IMR-90 (cell line): ENCODE measurements at regions not wholly inside any gene's neighbourhood (a gene's known extent, or its start where the extent isn't known, plus 50 kb on each side); places are given as distances from the start of the nearest gene placed in this dataset.

Source experiments
- ATAC-seq: fragments of 200-7000 bp; cut with Tn5 transposase; 2 replicates; pipeline ENCODE4 v1.9.1; 2020; ENCODE audit warnings: low read depth, mild to moderate bottlenecking, moderate library complexity
- BruUV-seq: library from RNA; stranded (reverse); fragments of 400-500 nt; replicated peaks from 2 replicates; lab custom pipeline; 2021; lab: Mats Ljungman, UMichigan
- CTCF ChIA-PET: fragments of 300-600 bp; formaldehyde crosslinking; extraction: SDS; loops from one replicate; lab custom pipeline; 2021; ENCODE audit warnings: antibody characterized with exemption; lab: Yijun Ruan, JAX
- POLR2A ChIA-PET: fragments of 300-600 bp; sonication (Branson Sonifier 250); formaldehyde crosslinking; loops from one replicate; lab custom pipeline; 2022; ENCODE audit warnings: antibody characterized with exemption; ENCODE audit not compliant: unreplicated experiment; lab: Charles Lee
- DNase-seq: peaks from one replicate; pipeline ENCODE4 v3.0.0; 2013
- H2AFZ ChIP-seq: replicated peaks from 2 replicates; pipeline ENCODE3; 2013; ENCODE audit warnings: low read length, mild to moderate bottlenecking; ENCODE audit not compliant: poor library complexity
- H2AK5ac ChIP-seq: 2 replicates; pipeline ENCODE4 v1.6.1; 2013; ENCODE audit warnings: low read depth, low read length, inconsistent platforms
- H2AK9ac ChIP-seq: replicated peaks from 2 replicates; pipeline ENCODE3; 2013; ENCODE audit warnings: mild to moderate bottlenecking, low read depth, low read length, moderate library complexity; ENCODE audit not compliant: poor library complexity
- H2BK120ac ChIP-seq: 2 replicates; pipeline ENCODE4 v1.6.1; 2013; ENCODE audit warnings: low read depth, low read length, inconsistent platforms
- H2BK15ac ChIP-seq: 3 replicates; pipeline ENCODE4 v1.6.1; 2013; ENCODE audit warnings: low read depth, low read length, inconsistent platforms
- H2BK20ac ChIP-seq: 2 replicates; pipeline ENCODE4 v1.6.1; 2013; ENCODE audit warnings: low read depth, mild to moderate bottlenecking, inconsistent platforms, low read length, moderate library complexity
- H2BK5ac ChIP-seq: 2 replicates; pipeline ENCODE4 v1.6.1; 2013; ENCODE audit warnings: mild to moderate bottlenecking, low read depth, low read length, inconsistent platforms; ENCODE audit not compliant: poor library complexity, severe bottlenecking
- H3K14ac ChIP-seq: replicated peaks from 2 replicates; pipeline ENCODE4 v1.6.1; 2013; ENCODE audit warnings: low read depth, low read length, inconsistent platforms
- H3K18ac ChIP-seq: 2 replicates; pipeline ENCODE4 v1.6.1; 2013; ENCODE audit warnings: low read depth, low read length, control low read depth
- H3K23ac ChIP-seq: 2 replicates; pipeline ENCODE4 v1.6.1; 2013; ENCODE audit warnings: low read depth, low read length, inconsistent platforms
- H3K27ac ChIP-seq: 2 replicates; pipeline ENCODE4 v1.5.1; 2013; ENCODE audit warnings: mild to moderate bottlenecking, control low read depth, low read length; ENCODE audit not compliant: insufficient read depth
- H3K27me3 ChIP-seq: 2 replicates; pipeline ENCODE4 v1.6.1; 2013; ENCODE audit warnings: low read length; ENCODE audit not compliant: control insufficient read depth, insufficient read depth
- H3K36me3 ChIP-seq: 2 replicates; pipeline ENCODE4 v1.6.1; 2013; ENCODE audit warnings: low read length, mixed read lengths; ENCODE audit not compliant: control insufficient read depth, insufficient read depth
- H3K4ac ChIP-seq: 2 replicates; pipeline ENCODE4 v1.6.1; 2013; ENCODE audit warnings: low read depth, low read length, inconsistent platforms
- H3K4me1 ChIP-seq: 2 replicates; pipeline ENCODE4 v1.6.1; 2013; ENCODE audit warnings: low read length, mixed read lengths; ENCODE audit not compliant: control insufficient read depth, insufficient read depth
- H3K4me2 ChIP-seq: 2 replicates; pipeline ENCODE4 v1.6.1; 2013; ENCODE audit warnings: low read depth, mild to moderate bottlenecking, control low read depth, low read length, moderate library complexity
- H3K4me3 ChIP-seq: 2 replicates; pipeline ENCODE4 v1.5.1; 2013; ENCODE audit warnings: low read depth, mild to moderate bottlenecking, control low read depth, low read length, moderate library complexity; ENCODE audit not compliant: insufficient read depth
- H3K56ac ChIP-seq: 2 replicates; pipeline ENCODE4 v1.6.1; 2013; ENCODE audit warnings: low read length, inconsistent platforms; ENCODE audit not compliant: insufficient read depth; ENCODE audit errors: extremely low read depth
- H3K79me1 ChIP-seq, 2 experiments: 2 replicates each; pipeline ENCODE4 v1.6.1; 2013; ENCODE audit warnings: low read length in 2 of 2, inconsistent platforms in 1 of 2, low read depth in 1 of 2
- H3K9ac ChIP-seq: 2 replicates; pipeline ENCODE4 v1.6.1; 2013; ENCODE audit warnings: low read depth, low read length, control low read depth
- H3K9me1 ChIP-seq: 2 replicates; pipeline ENCODE4 v1.6.1; 2013; ENCODE audit warnings: low read length, inconsistent platforms; ENCODE audit not compliant: insufficient read depth
- H3K9me3 ChIP-seq: 2 replicates; pipeline ENCODE4 v1.6.1; 2013; ENCODE audit warnings: low read length; ENCODE audit not compliant: control insufficient read depth, insufficient read depth
- H4K20me1 ChIP-seq: 2 replicates; pipeline ENCODE4 v1.6.1; 2013; ENCODE audit warnings: low read length, inconsistent platforms; ENCODE audit not compliant: insufficient read depth
- H4K5ac ChIP-seq: 2 replicates; pipeline ENCODE4 v1.6.1; 2013; ENCODE audit warnings: mild to moderate bottlenecking, low read depth, low read length, control low read depth
- H4K8ac ChIP-seq, 2 experiments: 2 replicates each; pipeline ENCODE4 v1.6.1; 2013; ENCODE audit warnings: low read depth in 2 of 2, low read length in 2 of 2, control low read depth in 1 of 2, inconsistent platforms in 1 of 2
- H4K91ac ChIP-seq: 2 replicates; pipeline ENCODE4 v1.6.1; 2013; ENCODE audit warnings: low read depth, low read length, inconsistent platforms; ENCODE audit not compliant: insufficient read depth
- CEBPB ChIP-seq: IDR thresholded peaks from 2 replicates; pipeline ENCODE4 v1.6.1; 2012; ENCODE audit warnings: low read depth, low read length, improper control_type of control experiment
- CHD1 ChIP-seq: IDR thresholded peaks from 2 replicates; pipeline ENCODE4 v1.6.1; 2012; ENCODE audit warnings: low read depth, low read length, improper control_type of control experiment
- FOS ChIP-seq: fragments of 150-350 bp; IDR thresholded peaks from 2 replicates; pipeline ENCODE4 v1.6.1; 2016; ENCODE audit warnings: low read depth, low read length
- MAFK ChIP-seq: IDR thresholded peaks from 2 replicates; pipeline ENCODE4 v1.6.1; 2012; ENCODE audit warnings: low read depth, low read length, improper control_type of control experiment
- MAZ ChIP-seq: IDR thresholded peaks from 2 replicates; pipeline ENCODE4 v1.6.1; 2012; ENCODE audit warnings: low read depth, mild to moderate bottlenecking, low read length, improper control_type of control experiment, moderate library complexity, borderline replicate concordance
- MXI1 ChIP-seq: IDR thresholded peaks from 2 replicates; pipeline ENCODE4 v1.6.1; 2012; ENCODE audit warnings: low read depth, mild to moderate bottlenecking, low read length, moderate library complexity, borderline replicate concordance
- NFE2L2 ChIP-seq: fragments of 150-350 bp; IDR thresholded peaks from 2 replicates; pipeline ENCODE4 v1.6.1; 2016; ENCODE audit warnings: low read depth, mild to moderate bottlenecking, low read length
- POLR2A ChIP-seq: IDR thresholded peaks from 2 replicates; pipeline ENCODE4 v1.6.1; 2012; ENCODE audit warnings: mild to moderate bottlenecking, low read depth, low read length
- RAD21 ChIP-seq: IDR thresholded peaks from 2 replicates; pipeline ENCODE4 v1.6.1; 2012; ENCODE audit warnings: low read length, improper control_type of control experiment
- RCOR1 ChIP-seq: IDR thresholded peaks from 2 replicates; pipeline ENCODE4 v1.6.1; 2012; ENCODE audit warnings: mild to moderate bottlenecking, low read length, improper control_type of control experiment; ENCODE audit not compliant: insufficient replicate concordance
- SMC3 ChIP-seq: fragments of 150-350 bp; IDR thresholded peaks from 2 replicates; pipeline ENCODE4 v1.6.1; 2016; ENCODE audit warnings: low read depth, mild to moderate bottlenecking, antibody characterized with exemption, low read length, moderate library complexity
- WGBS, 2 experiments: methylation state at CpG; one replicate each; pipeline versions ENCODE4 v1.1.5 to v1.1.7; 2013; ENCODE audit warnings: missing lambda C conversion rate in 2 of 2; ENCODE audit not compliant: insufficient read length in 1 of 2; ENCODE audit errors: extremely low coverage in 2 of 2; 5-methylcytosine and 5-hydroxymethylcytosine counted together
- dilution Hi-C: fragments of 300-500 bp; cut with HindIII; formaldehyde crosslinking; loops from one replicate; pipeline ENCODE4 v1.14.3; 2018; ENCODE audit warnings: low sequenced_read_pairs; ENCODE audit not compliant: unreplicated experiment
- in situ Hi-C: fragments of 300-500 bp; cut with MboI; formaldehyde crosslinking; loops from 3 replicates; pipeline ENCODE4 v1.14.3; 2019; ENCODE audit warnings: low sequenced_read_pairs, inconsistent platforms, mixed read lengths
- intact Hi-C: fragments of 100-400 bp; cut with micrococcal nuclease; formaldehyde crosslinking; loops from 2 replicates; pipeline ENCODE4 v1.10.0; 2022
- TF ChIP-seq, protein P1 (sequence below): fragments of 150-350 bp; IDR thresholded peaks from 2 replicates; pipeline ENCODE4 v1.6.1; 2017; ENCODE audit warnings: mild to moderate bottlenecking, antibody characterized with exemption, low read length, low read depth
- TF ChIP-seq, protein P2 (sequence below): conservative IDR thresholded peaks from 2 replicates; pipeline ENCODE4 v1.5.1; 2012; ENCODE audit warnings: mild to moderate bottlenecking, low read depth, low read length, improper control_type of control experiment
- TF ChIP-seq, protein P3 (sequence below): fragments of 150-350 bp; IDR thresholded peaks from 2 replicates; pipeline ENCODE4 v1.6.1; 2016; ENCODE audit warnings: low read depth, mild to moderate bottlenecking, low read length, moderate library complexity, borderline replicate concordance

DNA sequence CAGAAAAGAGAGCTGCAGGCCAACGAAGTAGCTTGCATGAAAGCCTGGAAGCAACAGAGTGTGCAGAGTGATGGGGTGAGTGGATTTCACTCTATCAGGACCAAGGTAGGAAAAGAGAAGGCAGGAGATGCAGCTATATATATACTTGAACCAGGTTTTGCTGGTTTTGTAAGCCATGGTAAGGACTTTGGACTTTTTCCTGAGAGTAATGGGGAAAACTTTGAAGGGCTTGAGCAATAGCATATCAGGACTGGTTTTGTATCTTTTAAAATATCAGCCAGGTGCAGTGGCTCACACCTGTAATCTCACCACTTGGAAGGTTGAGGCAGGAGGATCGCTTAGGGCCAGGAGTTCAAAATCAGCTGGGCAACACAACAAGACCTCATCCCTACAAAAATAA lies 120.6 kb upstream of the NRP1 start:
- Histone ChIP-seq H4K20me1 (no peaks in the 10 kb centered on the region), H3K4me2 (no peak overlapping the region), H4K5ac (no peak overlapping the region), H3K9me3 (0 out of 2 replicates have a peak, but pooled peaks cover 3% of the 10 kb centered on the region), H3K36me3 (no peaks in the 10 kb centered on the region), H3K23ac (no peak overlapping the region), H3K14ac (no peak overlapping the region), H3K18ac (no peak overlapping the region), H3K56ac (no peak overlapping the region), H3K4me1 (0 out of 2 replicates have a peak, but pooled peaks cover 2% of the 10 kb centered on the region), H3K9ac (no peak overlapping the region), H3K4ac (no peak overlapping the region), H2AK9ac (no peak overlapping the region), H2AFZ (no peak overlapping the region), H2BK5ac (no peak overlapping the region), H3K27me3 (no peaks in the 10 kb centered on the region), H3K4me3 (no peak overlapping the region), H2BK120ac (no peak overlapping the region), H3K27ac (no peak overlapping the region), H2BK15ac (no peak overlapping the region), H4K91ac (no peak overlapping the region), H3K9me1 (no peaks in the 10 kb centered on the region; the same call in 1 of the 2 replicates), H4K8ac (no peak overlapping the region), H2AK5ac (no peak overlapping the region), H2BK20ac (no peak overlapping the region), H3K79me1 (no peaks in the 10 kb centered on the region)
- TF ChIP-seq FOS (no peak), NFE2L2 (no peak), CEBPB (no peak), MAZ (no peak), MXI1 (no peak), POLR2A (no peak), CHD1 (no peak), MAFK (no peak), RAD21 (no peak), SMC3 (no peak), RCOR1 (no peak)
- TF ChIP-seq, protein P1, sequence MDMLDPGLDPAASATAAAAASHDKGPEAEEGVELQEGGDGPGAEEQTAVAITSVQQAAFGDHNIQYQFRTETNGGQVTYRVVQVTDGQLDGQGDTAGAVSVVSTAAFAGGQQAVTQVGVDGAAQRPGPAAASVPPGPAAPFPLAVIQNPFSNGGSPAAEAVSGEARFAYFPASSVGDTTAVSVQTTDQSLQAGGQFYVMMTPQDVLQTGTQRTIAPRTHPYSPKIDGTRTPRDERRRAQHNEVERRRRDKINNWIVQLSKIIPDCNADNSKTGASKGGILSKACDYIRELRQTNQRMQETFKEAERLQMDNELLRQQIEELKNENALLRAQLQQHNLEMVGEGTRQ = no peak
- TF ChIP-seq, protein P2, sequence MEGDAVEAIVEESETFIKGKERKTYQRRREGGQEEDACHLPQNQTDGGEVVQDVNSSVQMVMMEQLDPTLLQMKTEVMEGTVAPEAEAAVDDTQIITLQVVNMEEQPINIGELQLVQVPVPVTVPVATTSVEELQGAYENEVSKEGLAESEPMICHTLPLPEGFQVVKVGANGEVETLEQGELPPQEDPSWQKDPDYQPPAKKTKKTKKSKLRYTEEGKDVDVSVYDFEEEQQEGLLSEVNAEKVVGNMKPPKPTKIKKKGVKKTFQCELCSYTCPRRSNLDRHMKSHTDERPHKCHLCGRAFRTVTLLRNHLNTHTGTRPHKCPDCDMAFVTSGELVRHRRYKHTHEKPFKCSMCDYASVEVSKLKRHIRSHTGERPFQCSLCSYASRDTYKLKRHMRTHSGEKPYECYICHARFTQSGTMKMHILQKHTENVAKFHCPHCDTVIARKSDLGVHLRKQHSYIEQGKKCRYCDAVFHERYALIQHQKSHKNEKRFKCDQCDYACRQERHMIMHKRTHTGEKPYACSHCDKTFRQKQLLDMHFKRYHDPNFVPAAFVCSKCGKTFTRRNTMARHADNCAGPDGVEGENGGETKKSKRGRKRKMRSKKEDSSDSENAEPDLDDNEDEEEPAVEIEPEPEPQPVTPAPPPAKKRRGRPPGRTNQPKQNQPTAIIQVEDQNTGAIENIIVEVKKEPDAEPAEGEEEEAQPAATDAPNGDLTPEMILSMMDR = no peak
- TF ChIP-seq, protein P3, sequence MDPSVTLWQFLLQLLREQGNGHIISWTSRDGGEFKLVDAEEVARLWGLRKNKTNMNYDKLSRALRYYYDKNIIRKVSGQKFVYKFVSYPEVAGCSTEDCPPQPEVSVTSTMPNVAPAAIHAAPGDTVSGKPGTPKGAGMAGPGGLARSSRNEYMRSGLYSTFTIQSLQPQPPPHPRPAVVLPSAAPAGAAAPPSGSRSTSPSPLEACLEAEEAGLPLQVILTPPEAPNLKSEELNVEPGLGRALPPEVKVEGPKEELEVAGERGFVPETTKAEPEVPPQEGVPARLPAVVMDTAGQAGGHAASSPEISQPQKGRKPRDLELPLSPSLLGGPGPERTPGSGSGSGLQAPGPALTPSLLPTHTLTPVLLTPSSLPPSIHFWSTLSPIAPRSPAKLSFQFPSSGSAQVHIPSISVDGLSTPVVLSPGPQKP = no peak
- in situ Hi-C loops (no loop called here), dilution Hi-C loops (no loop called here), intact Hi-C loops (no loop called here)
- no peak for DNase-seq
- ChIA-PET CTCF (no interaction called here), POLR2A (interaction anchor here (0.6 kb wide), 1 partner anchor 1532 kb away, joined by 3 read pairs; no protein-coding TSS in a partner anchor)
- WGBS, 2 experiments = no CpG with 5 or more reads among the region's 2 CpGs
- no peak for ATAC-seq
- no TSS peak for BruUV-seq
